GM12878 (cell line): ENCODE measurements at regions not wholly inside any gene's neighbourhood (a gene's known extent, or its start where the extent isn't known, plus 50 kb on each side); places are given as distances from the start of the nearest gene placed in this dataset.

ENCODE experiments used
- ATAC-seq: fragments of 200-7000 bp; cut with Tn5 transposase; 3 replicates; pipeline ENCODE4 v1.9.1; 2020; ENCODE audit warnings: mild to moderate bottlenecking, moderate library complexity
- BruUV-seq: library from RNA; stranded (reverse); fragments of 400-500 nt; replicated peaks from 2 replicates; lab custom pipeline; 2021; lab: Mats Ljungman, UMichigan
- CTCF ChIA-PET: fragments of 300-600 bp; sonication (Branson Sonifier 250); formaldehyde crosslinking; extraction: SDS; loops from one replicate; lab custom pipeline; 2021; ENCODE audit warnings: inconsistent platforms; lab: Yijun Ruan, JAX
- POLR2A ChIA-PET: fragments of 350-600 bp; formaldehyde crosslinking; extraction: SDS; loops from one replicate; lab custom pipeline; 2021; ENCODE audit warnings: inconsistent platforms; lab: Charles Lee
- RAD21 ChIA-PET: fragments of 300-600 bp; sonication (Branson Sonifier 250); formaldehyde crosslinking; loops from one replicate; lab custom pipeline; 2023; ENCODE audit warnings: antibody characterized with exemption; ENCODE audit not compliant: unreplicated experiment; lab: Charles Lee
- SMC1A ChIA-PET: fragments of 300-600 bp; sonication (Branson Sonifier 250); formaldehyde crosslinking; loops from one replicate; lab custom pipeline; 2023; ENCODE audit not compliant: unreplicated experiment, uncharacterized antibody; lab: Charles Lee
- DNase-seq: peaks from one replicate; pipeline ENCODE4 v3.0.0-alpha.2; 2011; ENCODE audit warnings: low read depth, low spot score
- FAIRE-seq: peaks from 3 replicates; lab custom pipeline; 2011; peaks lifted over from hg19 to GRCh38; lab: Jason Lieb, UNC
- H2AFZ ChIP-seq: 2 replicates; pipeline ENCODE4 v1.6.0; 2011; ENCODE audit warnings: low read depth, low read length, control low read depth; ENCODE audit not compliant: control insufficient read depth
- H3K27ac ChIP-seq: 2 replicates; pipeline ENCODE4 v1.5.1; 2011; ENCODE audit warnings: control low read depth; ENCODE audit not compliant: control insufficient read depth, insufficient read depth
- H3K27me3 ChIP-seq, 2 experiments: replicated peaks in 1 of 2; 2 replicates each; pipeline versions ENCODE4 v1.6.0 to v1.6.1; 2011; ENCODE audit warnings: low read length in 1 of 2; ENCODE audit not compliant: control insufficient read depth in 2 of 2, insufficient read depth in 2 of 2
- H3K36me3 ChIP-seq, 2 experiments: 2 replicates each; pipeline ENCODE4 v1.5.1; 2011; ENCODE audit warnings: low read length in 1 of 2; ENCODE audit not compliant: control insufficient read depth in 2 of 2, insufficient read depth in 2 of 2
- H3K4me1 ChIP-seq: 2 replicates; pipeline ENCODE4 v1.6.1; 2011; ENCODE audit warnings: mild to moderate bottlenecking, low read length, moderate library complexity, mixed read lengths; ENCODE audit not compliant: control insufficient read depth, insufficient read depth
- H3K4me2 ChIP-seq: 2 replicates; pipeline ENCODE4 v1.6.0; 2011; ENCODE audit warnings: control low read depth; ENCODE audit not compliant: control insufficient read depth, insufficient read depth
- H3K4me3 ChIP-seq: fragments of 200-600 bp; sonication (generic); 2 replicates; pipeline ENCODE4 v1.5.1; 2016
- H3K79me2 ChIP-seq: 2 replicates; pipeline ENCODE4 v1.6.0; 2011; ENCODE audit warnings: low read length; ENCODE audit not compliant: control insufficient read depth, insufficient read depth
- H3K9ac ChIP-seq: 2 replicates; pipeline ENCODE4 v1.8.0; 2011; ENCODE audit warnings: low read length, control low read depth, mixed read lengths; ENCODE audit not compliant: control insufficient read depth, insufficient read depth
- H3K9me3 ChIP-seq: replicated peaks from 3 replicates; pipeline ENCODE4 v1.5.1; 2011; ENCODE audit warnings: mild to moderate bottlenecking, low read length; ENCODE audit not compliant: control insufficient read depth, insufficient read depth
- H4K20me1 ChIP-seq: 2 replicates; pipeline ENCODE4 v1.6.0; 2011; ENCODE audit not compliant: control insufficient read depth, insufficient read depth
- ASH2L ChIP-seq: fragments of 300-600, 200-600 bp; sonication (generic); IDR thresholded peaks from 2 replicates; pipeline ENCODE4 v1.6.1; 2017; ENCODE audit warnings: low read depth, mild to moderate bottlenecking, borderline replicate concordance
- NBN ChIP-seq: fragments of 450-650 bp; IDR thresholded peaks from 2 replicates; pipeline ENCODE4 v1.6.1; 2016
- WGBS: methylation state at CpG from one replicate; pipeline ENCODE4 v1.1.6; 2016; ENCODE audit warnings: low lambda C conversion rate; ENCODE audit not compliant: insufficient replicate concordance, insufficient coverage; ENCODE audit errors: missing lambda C conversion rate; 5-methylcytosine and 5-hydroxymethylcytosine counted together
- in situ Hi-C: fragments of 300-500 bp; cut with MboI; formaldehyde crosslinking; loops from 9 replicates; pipeline ENCODE4 v1.14.3; 2018; ENCODE audit warnings: mixed read lengths
- intact Hi-C: fragments of 100-400 bp; cut with micrococcal nuclease; formaldehyde crosslinking; loops from one replicate; pipeline ENCODE4 v1.14.2; 2022; ENCODE audit not compliant: unreplicated experiment

GRCh38 chr13:105991622-105992277 is 543.7 kb downstream of the EFNB2 start:
- RAD21 ChIA-PET = no interaction called here

GRCh38 chr13:105991131-105991530 is 544.3 kb downstream of the EFNB2 start:
- intact Hi-C loops = no loop called here
- CTCF ChIA-PET = interaction anchor here (1.0 to 1.2 kb wide), 2 partner anchors 8 to 19 kb away, joined by 3 to 4 read pairs; no protein-coding TSS in a partner anchor

More at GRCh38 chr13:105991622-105992277, 543.7 kb downstream of the EFNB2 start:
- CTCF ChIA-PET = interaction anchor here (1.0 kb wide), 1 partner anchor 9 kb away, joined by 3 read pairs; no protein-coding TSS in a partner anchor
- Histone ChIP-seq H3K27ac (no peak overlapping the region), H3K36me3 (no peaks in the 10 kb centered on the region), H3K4me1 (no peaks in the 10 kb centered on the region), H3K4me3 (no peak overlapping the region), H4K20me1 (no peaks in the 10 kb centered on the region), H3K27me3 (no peaks in the 10 kb centered on the region), H3K79me2 (no peaks in the 10 kb centered on the region), H3K9me3 (no peaks in the 10 kb centered on the region), H2AFZ (no peak overlapping the region), H3K9ac (no peak overlapping the region), H3K4me2 (no peak overlapping the region)
- TF ChIP-seq ASH2L = no peak
- intact Hi-C loops = no loop called here
- FAIRE-seq (no peak), DNase-seq (no peak), ATAC-seq (no peak)
- in situ Hi-C loops = no loop called here
- POLR2A ChIA-PET = no interaction called here
- WGBS = 25% methylated on average over 4 of the region's 4 CpGs
- SMC1A ChIA-PET = no interaction called here
- no TSS peak for BruUV-seq

More at GRCh38 chr13:105991131-105991530, 544.3 kb downstream of the EFNB2 start:
- Histone ChIP-seq H2AFZ (no peak overlapping the region), H3K27me3 (no peaks in the 10 kb centered on the region), H3K79me2 (no peaks in the 10 kb centered on the region), H3K27ac (no peak overlapping the region), H3K36me3 (no peaks in the 10 kb centered on the region), H3K4me2 (no peak overlapping the region), H3K4me1 (no peaks in the 10 kb centered on the region), H3K9me3 (no peaks in the 10 kb centered on the region), H3K9ac (no peak overlapping the region), H4K20me1 (no peaks in the 10 kb centered on the region), H3K4me3 (no peak overlapping the region)
- POLR2A ChIA-PET = no interaction called here
- no peak for FAIRE-seq
- TF ChIP-seq NBN = no peak
- RAD21 ChIA-PET = no interaction called here
- in situ Hi-C loops = no loop called here
- SMC1A ChIA-PET = no interaction called here
- no TSS peak for BruUV-seq
- no peak for ATAC-seq
- WGBS = 45% methylated on average over 1 of the region's 1 CpG
- no peak for DNase-seq
